ENCODE measurements at regions not wholly inside any gene's neighbourhood (a gene's known extent, or its start where the extent isn't known, plus 50 kb on each side); places are given as distances from the start of the nearest gene placed in this dataset.

DNA sequence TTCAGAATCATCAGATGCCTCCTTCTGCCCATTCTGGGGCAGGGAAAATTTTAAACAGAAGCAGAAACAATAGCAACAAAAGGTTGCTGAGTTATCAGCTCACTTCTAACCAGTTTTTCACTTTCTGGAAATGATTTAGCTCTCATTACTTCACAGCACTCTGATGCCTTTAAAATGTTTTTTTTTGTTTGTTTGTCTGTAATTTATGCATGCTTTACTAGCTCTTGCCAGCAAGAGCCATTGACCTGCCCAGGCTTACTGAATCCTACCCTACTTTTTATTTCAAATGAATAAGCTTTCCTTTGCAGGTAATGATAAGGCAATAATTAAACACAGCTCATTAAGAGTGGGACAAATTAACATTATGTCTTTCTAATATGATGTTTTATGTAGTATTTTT lies 466.1 kb upstream of the NOVA1 start:
- H3K4me3 ChIP-seq (ENCODE audit: low read depth, low read length), result no peak overlapping the region
- no peak for DNase-seq (ENCODE audit: low read depth)
- TF ChIP-seq, protein P1, sequence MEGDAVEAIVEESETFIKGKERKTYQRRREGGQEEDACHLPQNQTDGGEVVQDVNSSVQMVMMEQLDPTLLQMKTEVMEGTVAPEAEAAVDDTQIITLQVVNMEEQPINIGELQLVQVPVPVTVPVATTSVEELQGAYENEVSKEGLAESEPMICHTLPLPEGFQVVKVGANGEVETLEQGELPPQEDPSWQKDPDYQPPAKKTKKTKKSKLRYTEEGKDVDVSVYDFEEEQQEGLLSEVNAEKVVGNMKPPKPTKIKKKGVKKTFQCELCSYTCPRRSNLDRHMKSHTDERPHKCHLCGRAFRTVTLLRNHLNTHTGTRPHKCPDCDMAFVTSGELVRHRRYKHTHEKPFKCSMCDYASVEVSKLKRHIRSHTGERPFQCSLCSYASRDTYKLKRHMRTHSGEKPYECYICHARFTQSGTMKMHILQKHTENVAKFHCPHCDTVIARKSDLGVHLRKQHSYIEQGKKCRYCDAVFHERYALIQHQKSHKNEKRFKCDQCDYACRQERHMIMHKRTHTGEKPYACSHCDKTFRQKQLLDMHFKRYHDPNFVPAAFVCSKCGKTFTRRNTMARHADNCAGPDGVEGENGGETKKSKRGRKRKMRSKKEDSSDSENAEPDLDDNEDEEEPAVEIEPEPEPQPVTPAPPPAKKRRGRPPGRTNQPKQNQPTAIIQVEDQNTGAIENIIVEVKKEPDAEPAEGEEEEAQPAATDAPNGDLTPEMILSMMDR (conservative IDR thresholded peaks at IDR 0.05; ENCODE audit: low read depth, low read length), result no peak

DNA sequence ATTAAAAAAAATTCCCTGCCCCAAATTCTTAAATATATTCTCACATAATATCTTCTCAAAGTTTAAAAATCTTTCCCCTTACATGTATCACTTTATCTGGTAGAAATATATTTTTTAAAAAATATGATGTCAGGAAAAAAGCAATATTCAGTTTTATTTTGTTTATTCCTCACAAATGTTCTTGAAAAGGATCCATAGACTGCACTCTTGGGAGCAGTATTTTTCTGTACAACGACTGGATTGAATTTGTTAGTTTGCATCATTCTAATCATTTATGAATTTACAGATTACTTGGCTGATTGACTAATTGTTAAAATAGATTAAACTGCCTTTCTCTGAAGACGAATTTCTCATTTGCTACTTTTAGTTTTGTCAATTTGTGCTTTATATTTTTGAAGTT lies 468.1 kb upstream of the NOVA1 start:
- no peak for DNase-seq (ENCODE audit: low read depth)
- TF ChIP-seq, protein P1 (conservative IDR thresholded peaks at IDR 0.05; ENCODE audit: low read depth, low read length), result no peak
- no peak overlapping the region for H3K4me3 ChIP-seq (ENCODE audit: low read depth, low read length)

DNA sequence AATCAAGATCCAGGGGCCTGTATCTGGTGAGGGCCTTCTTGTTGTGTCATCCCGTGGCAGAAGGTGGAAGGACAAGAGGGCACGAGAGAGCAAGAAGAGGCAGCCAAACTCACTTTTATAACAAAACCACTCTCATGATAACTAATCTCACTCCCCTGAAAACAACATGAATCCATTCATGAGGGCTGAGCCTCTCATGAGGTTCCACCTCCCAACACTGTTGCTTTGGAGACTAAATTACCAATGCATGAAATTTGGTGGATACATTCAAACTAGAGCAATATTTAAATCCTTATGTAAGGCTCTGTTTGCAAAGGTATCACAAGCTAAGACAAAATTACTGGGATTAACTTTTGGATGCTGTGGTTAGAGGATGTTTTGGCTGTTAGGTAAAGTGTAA lies 470.1 kb upstream of the NOVA1 start:
- no peak for DNase-seq (ENCODE audit: low read depth)
- no peak overlapping the region for H3K4me3 ChIP-seq (ENCODE audit: low read depth, low read length)
- TF ChIP-seq, protein P1 (conservative IDR thresholded peaks at IDR 0.05; ENCODE audit: low read depth, low read length), result no peak

DNA sequence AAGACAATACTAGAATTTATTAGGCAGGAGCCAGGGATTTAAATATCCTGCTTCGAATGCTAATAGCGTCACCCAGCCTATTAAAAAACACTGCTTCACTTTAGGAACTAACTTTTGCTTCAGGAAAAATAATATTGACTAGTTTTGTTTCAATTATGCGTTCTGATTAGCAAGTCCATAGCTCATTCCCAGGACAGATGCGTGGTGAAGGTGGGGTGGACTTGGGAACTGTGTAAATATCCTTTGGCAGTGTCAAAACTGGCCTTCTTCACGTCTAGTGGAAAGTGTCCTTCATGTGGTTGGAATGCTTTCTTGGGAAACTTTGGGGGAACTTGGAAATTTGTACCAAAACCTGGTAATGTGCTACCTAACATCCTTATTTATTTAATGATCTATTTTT lies 474.8 kb upstream of the NOVA1 start:
- no peak for DNase-seq (ENCODE audit: low read depth)
- H3K4me3 ChIP-seq (ENCODE audit: low read depth, low read length), result no peak overlapping the region
- TF ChIP-seq, protein P1 (conservative IDR thresholded peaks at IDR 0.05; ENCODE audit: low read depth, low read length), result no peak

DNA sequence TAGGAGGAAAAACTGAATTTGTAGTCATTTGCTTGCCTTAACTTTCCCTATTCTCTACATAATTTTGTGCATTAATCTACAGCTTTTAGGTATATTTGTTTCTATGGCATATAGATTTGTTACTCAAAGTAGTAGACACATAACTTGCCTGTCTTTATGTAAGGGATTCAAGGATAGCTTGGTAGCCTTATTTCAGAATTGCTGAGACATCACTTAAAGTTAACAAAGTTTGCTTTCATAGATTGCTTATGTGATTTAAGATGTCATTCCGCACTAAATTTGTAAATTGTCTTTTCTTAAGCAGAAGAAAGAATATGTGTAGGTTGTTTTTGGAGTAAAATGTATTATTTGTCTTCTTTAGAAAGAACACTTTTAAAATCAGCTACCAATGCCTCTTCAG lies 477.7 kb upstream of the NOVA1 start:
- no peak for DNase-seq (ENCODE audit: low read depth)
- H3K4me3 ChIP-seq (ENCODE audit: low read depth, low read length), result no peak overlapping the region
- TF ChIP-seq, protein P1 (conservative IDR thresholded peaks at IDR 0.05; ENCODE audit: low read depth, low read length), result no peak

DNA sequence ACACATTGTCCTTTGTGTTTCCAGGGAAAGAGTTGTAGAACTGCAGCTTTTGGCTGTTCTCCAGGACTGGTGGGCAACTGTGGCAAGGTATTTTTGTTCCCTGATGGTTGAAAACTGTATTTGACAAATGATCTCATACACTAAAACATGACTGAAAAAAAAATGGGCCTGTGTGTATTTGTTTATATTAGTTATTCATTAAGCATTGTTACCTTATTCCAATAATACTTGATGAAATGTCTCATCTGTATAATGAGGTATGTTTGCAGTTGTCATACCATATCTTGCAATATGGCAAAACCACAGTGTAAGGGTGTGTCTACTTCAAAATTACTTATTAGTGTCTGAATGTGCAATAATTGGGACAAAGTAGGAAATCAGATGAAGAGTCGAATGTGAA lies 479.4 kb upstream of the NOVA1 start:
- DNase-seq (ENCODE audit: low read depth), result no peak
- H3K4me3 ChIP-seq (ENCODE audit: low read depth, low read length), result no peak overlapping the region
- TF ChIP-seq, protein P1 (conservative IDR thresholded peaks at IDR 0.05; ENCODE audit: low read depth, low read length), result no peak

DNA sequence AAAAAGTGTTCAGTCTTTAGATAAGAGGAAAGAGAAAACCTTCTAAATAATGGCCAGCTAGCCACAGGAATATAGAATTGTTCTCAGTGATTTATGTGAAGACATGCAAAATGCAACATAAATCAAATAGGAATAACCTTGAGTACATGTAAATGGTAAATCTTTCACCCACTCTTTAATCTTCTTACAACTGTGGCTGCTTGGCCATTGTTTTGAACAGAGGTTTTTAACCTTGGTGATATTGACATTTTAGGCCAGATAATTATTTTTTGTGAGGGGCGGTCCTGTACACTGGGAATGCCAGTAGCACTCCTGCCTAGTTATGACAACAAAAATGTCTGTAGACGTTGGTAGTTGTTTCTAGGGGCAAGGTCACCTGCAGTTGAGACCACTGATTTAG lies 479.9 kb upstream of the NOVA1 start:
- TF ChIP-seq, protein P1 (conservative IDR thresholded peaks at IDR 0.05; ENCODE audit: low read depth, low read length), result no peak

More for the DNA sequence above, 479.9 kb upstream of the NOVA1 start:
- no peak overlapping the region for H3K4me3 ChIP-seq (ENCODE audit: low read depth, low read length)
- DNase-seq (ENCODE audit: low read depth), result no peak
